ENCODE measurements at regions not wholly inside any gene's neighbourhood (a gene's known extent, or its start where the extent isn't known, plus 50 kb on each side); places are given as distances from the start of the nearest gene placed in this dataset.

DNA sequence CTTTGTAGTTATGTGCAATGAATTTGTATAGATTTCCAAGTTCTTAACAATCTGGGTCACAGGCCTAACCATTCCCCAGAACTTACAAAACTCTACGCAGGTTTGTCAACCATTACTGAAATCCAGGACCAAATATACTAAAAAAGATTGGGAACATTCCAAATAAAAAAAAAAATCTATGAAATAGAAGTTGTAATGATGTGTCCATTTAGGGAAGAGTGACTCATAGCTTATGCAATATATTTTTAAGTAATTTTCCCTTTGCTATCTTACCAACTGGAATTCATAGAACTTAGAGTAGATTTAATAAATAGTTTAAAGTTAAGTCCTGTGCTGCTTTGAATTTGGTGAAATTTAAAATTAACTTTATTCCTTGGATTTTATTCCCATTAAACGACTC lies 393.2 kb downstream of the PMP22 start (continued):
- TF ChIP-seq, protein P1, sequence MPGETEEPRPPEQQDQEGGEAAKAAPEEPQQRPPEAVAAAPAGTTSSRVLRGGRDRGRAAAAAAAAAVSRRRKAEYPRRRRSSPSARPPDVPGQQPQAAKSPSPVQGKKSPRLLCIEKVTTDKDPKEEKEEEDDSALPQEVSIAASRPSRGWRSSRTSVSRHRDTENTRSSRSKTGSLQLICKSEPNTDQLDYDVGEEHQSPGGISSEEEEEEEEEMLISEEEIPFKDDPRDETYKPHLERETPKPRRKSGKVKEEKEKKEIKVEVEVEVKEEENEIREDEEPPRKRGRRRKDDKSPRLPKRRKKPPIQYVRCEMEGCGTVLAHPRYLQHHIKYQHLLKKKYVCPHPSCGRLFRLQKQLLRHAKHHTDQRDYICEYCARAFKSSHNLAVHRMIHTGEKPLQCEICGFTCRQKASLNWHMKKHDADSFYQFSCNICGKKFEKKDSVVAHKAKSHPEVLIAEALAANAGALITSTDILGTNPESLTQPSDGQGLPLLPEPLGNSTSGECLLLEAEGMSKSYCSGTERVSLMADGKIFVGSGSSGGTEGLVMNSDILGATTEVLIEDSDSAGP (CRISPR knock-in tag; IDR thresholded peaks at IDR 0.05): no peak
- TF ChIP-seq, protein P2, sequence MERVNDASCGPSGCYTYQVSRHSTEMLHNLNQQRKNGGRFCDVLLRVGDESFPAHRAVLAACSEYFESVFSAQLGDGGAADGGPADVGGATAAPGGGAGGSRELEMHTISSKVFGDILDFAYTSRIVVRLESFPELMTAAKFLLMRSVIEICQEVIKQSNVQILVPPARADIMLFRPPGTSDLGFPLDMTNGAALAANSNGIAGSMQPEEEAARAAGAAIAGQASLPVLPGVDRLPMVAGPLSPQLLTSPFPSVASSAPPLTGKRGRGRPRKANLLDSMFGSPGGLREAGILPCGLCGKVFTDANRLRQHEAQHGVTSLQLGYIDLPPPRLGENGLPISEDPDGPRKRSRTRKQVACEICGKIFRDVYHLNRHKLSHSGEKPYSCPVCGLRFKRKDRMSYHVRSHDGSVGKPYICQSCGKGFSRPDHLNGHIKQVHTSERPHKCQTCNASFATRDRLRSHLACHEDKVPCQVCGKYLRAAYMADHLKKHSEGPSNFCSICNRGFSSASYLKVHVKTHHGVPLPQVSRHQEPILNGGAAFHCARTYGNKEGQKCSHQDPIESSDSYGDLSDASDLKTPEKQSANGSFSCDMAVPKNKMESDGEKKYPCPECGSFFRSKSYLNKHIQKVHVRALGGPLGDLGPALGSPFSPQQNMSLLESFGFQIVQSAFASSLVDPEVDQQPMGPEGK (CRISPR knock-in tag; IDR thresholded peaks at IDR 0.05; ENCODE audit: borderline replicate concordance): no peak

DNA sequence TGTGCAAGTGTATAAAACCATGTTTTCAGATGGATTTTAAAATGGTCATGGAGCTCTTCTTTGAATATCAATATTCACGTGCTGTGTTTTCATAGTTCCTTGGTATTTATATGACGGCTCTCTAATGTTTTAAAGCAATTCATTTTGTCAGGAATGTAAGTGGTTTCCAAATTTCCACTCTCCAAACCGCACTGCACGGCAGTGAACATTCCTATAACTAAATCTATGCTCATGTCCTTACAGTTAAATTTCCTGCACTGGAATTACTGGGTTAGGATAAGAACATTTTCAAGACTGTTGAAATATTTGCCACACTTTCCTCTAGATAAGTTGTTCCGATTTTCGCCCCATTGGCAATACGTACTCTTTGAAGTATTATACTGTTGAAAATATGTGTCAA lies 398.9 kb downstream of the PMP22 start:
- no TSS peak for BruUV-seq (replicated peaks)
- in situ Hi-C loops (cut with MboI) (no loop called here), intact Hi-C loops (cut with micrococcal nuclease) (no loop called here)
- Histone ChIP-seq H3K4me1 (replicated peaks in 1 of 2; ENCODE audit: control insufficient read depth in 2 of 2, insufficient read depth in 2 of 2, low read length in 2 of 2) (no peaks in the 10 kb centered on the region), H3K9me1 (ENCODE audit: control insufficient read depth, insufficient read depth, low read length) (no peaks in the 10 kb centered on the region), H3K79me2 (ENCODE audit: control insufficient read depth, insufficient read depth, low read length) (no peaks in the 10 kb centered on the region), H3K9me3 (replicated peaks; ENCODE audit: control insufficient read depth, insufficient read depth, low read depth, low read length) (no peaks in the 10 kb centered on the region), H2AFZ (ENCODE audit: low read depth, low read length) (no peak overlapping the region), H3K36me3 (ENCODE audit: control insufficient read depth, insufficient read depth, low read length) (no peaks in the 10 kb centered on the region), H4K20me1 (replicated peaks; ENCODE audit: control insufficient read depth, insufficient read depth, low read length) (no peaks in the 10 kb centered on the region), H3K27me3 (ENCODE audit: control insufficient read depth in 2 of 2, insufficient read depth in 2 of 2, low read length in 2 of 2) (no peaks in the 10 kb centered on the region), H3K27ac (ENCODE audit: extremely low read depth, low read depth, low read length) (no peak overlapping the region), H3K4me2 (ENCODE audit: insufficient read depth, low read length) (no peak overlapping the region), H3K9ac (ENCODE audit: insufficient read depth in 1 of 2, low read depth in 2 of 2, low read length in 2 of 2) (no peak overlapping the region), H3K4me3 (no peak overlapping the region)
- WGBS (ENCODE audit: insufficient coverage, low coverage, missing lambda C conversion rate): under 1% methylated on average over 7 of the region's 7 CpGs
- POLR2A ChIA-PET: no interaction called here
- CTCF ChIA-PET (ENCODE audit: low intra/inter-chr PET ratio): no interaction called here
- ATAC-seq: no peak
- DNase-seq (ENCODE audit: extremely low read depth in 1 of 4, low spot score in 3 of 4): no peak
- FAIRE-seq: no peak
- TF ChIP-seq CHD1 (IDR thresholded peaks at IDR 0.05; ENCODE audit: low read length): no peak
- no peak for TF ChIP-seq ASH1L (IDR thresholded peaks at IDR 0.05; ENCODE audit: borderline replicate concordance, low read depth, partially characterized antibody)
- TF ChIP-seq ZNF589 (CRISPR knock-in tag; IDR thresholded peaks at IDR 0.05; ENCODE audit: low read depth): no peak
- TF ChIP-seq, protein P3, sequence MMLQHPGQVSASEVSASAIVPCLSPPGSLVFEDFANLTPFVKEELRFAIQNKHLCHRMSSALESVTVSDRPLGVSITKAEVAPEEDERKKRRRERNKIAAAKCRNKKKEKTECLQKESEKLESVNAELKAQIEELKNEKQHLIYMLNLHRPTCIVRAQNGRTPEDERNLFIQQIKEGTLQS (IDR thresholded peaks at IDR 0.05): no peak
- TF ChIP-seq, protein P3 (CRISPR knock-in tag; conservative IDR thresholded peaks at IDR 0.05): no peak
- TF ChIP-seq ZBTB8A (IDR thresholded peaks at IDR 0.05; ENCODE audit: partially characterized antibody): no peak
- TF ChIP-seq ZNF79 (CRISPR knock-in tag; IDR thresholded peaks at IDR 0.05; ENCODE audit: low read depth): no peak
- no peak for TF ChIP-seq BRD9 (IDR thresholded peaks at IDR 0.05; ENCODE audit: low read depth, partially characterized antibody)
- no peak for TF ChIP-seq PCBP1 (IDR thresholded peaks at IDR 0.05; ENCODE audit: low read depth, low read length, poor library complexity, severe bottlenecking)
- TF ChIP-seq POLR2B (IDR thresholded peaks at IDR 0.05; ENCODE audit: low read depth, partially characterized antibody): no peak
- no peak for TF ChIP-seq ZNF699 (CRISPR knock-in tag; IDR thresholded peaks at IDR 0.05; ENCODE audit: insufficient replicate concordance)
- TF ChIP-seq, protein P4, sequence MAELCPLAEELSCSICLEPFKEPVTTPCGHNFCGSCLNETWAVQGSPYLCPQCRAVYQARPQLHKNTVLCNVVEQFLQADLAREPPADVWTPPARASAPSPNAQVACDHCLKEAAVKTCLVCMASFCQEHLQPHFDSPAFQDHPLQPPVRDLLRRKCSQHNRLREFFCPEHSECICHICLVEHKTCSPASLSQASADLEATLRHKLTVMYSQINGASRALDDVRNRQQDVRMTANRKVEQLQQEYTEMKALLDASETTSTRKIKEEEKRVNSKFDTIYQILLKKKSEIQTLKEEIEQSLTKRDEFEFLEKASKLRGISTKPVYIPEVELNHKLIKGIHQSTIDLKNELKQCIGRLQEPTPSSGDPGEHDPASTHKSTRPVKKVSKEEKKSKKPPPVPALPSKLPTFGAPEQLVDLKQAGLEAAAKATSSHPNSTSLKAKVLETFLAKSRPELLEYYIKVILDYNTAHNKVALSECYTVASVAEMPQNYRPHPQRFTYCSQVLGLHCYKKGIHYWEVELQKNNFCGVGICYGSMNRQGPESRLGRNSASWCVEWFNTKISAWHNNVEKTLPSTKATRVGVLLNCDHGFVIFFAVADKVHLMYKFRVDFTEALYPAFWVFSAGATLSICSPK (IDR thresholded peaks at IDR 0.05; ENCODE audit: borderline replicate concordance): no peak
- no peak for TF ChIP-seq ESRRB (CRISPR knock-in tag; IDR thresholded peaks at IDR 0.05; ENCODE audit: borderline replicate concordance)
